ENCODE measurements at regions not wholly inside any gene's neighbourhood (a gene's known extent, or its start where the extent isn't known, plus 50 kb on each side); places are given as distances from the start of the nearest gene placed in this dataset.

GRCh38 chr7:121810831-121811672 is 61.9 kb upstream of the PTPRZ1 start:
- Histone ChIP-seq H3K9me3 (no peaks in the 10 kb centered on the region), H3K27ac (no peak overlapping the region), H3K4me3 (no peak overlapping the region), H3K27me3 (no peaks in the 10 kb centered on the region), H3K4me1 (no peaks in the 10 kb centered on the region), H3K36me3 (no peaks in the 10 kb centered on the region)
- no peak for DNase-seq (ENCODE audit: extremely low spot score in 2 of 2)
- TF ChIP-seq POLR2AphosphoS5 (IDR thresholded peaks at IDR 0.05; ENCODE audit: insufficient read depth in 1 of 2, low read depth in 1 of 2) (no peak), POLR2A (IDR thresholded peaks at IDR 0.05) (no peak)
- TF ChIP-seq, protein P1, sequence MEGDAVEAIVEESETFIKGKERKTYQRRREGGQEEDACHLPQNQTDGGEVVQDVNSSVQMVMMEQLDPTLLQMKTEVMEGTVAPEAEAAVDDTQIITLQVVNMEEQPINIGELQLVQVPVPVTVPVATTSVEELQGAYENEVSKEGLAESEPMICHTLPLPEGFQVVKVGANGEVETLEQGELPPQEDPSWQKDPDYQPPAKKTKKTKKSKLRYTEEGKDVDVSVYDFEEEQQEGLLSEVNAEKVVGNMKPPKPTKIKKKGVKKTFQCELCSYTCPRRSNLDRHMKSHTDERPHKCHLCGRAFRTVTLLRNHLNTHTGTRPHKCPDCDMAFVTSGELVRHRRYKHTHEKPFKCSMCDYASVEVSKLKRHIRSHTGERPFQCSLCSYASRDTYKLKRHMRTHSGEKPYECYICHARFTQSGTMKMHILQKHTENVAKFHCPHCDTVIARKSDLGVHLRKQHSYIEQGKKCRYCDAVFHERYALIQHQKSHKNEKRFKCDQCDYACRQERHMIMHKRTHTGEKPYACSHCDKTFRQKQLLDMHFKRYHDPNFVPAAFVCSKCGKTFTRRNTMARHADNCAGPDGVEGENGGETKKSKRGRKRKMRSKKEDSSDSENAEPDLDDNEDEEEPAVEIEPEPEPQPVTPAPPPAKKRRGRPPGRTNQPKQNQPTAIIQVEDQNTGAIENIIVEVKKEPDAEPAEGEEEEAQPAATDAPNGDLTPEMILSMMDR (IDR thresholded peaks at IDR 0.05), result no peak
- intact Hi-C loops (cut with DNase I), result no loop called here

DNA sequence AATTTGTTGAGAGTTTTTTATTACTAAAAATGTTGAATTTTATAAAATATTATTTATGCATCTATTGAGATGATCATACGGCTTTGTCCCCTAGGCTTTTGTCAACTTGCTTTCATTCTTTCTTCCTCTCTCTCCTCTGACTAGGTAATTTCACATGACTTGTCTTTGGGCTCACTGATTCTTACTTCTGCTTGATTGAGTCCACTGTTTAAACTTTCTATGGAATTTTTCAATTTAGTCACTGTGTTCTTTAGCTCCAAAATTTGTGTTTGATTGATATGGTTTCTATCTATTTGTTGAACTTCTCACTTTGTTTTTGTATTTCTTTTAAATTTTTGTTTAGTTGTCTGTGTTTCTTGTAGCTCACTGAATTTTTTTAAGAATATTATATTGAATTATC is 65.9 kb upstream of the PTPRZ1 start:
- no peaks in the 10 kb centered on the region for H3K9me3 ChIP-seq
- DNase-seq (ENCODE audit: extremely low spot score in 2 of 2), result no peak
- intact Hi-C loops (cut with DNase I), result no loop called here
- TF ChIP-seq POLR2A (IDR thresholded peaks at IDR 0.05), result no peak
- TF ChIP-seq, protein P1 (IDR thresholded peaks at IDR 0.05), result no peak
- TF ChIP-seq POLR2AphosphoS5 (IDR thresholded peaks at IDR 0.05; ENCODE audit: insufficient read depth in 1 of 2, low read depth in 1 of 2), result no peak
- no peaks in the 10 kb centered on the region for H3K36me3 ChIP-seq
- H3K27ac ChIP-seq, result no peak overlapping the region
- no peaks in the 10 kb centered on the region for H3K27me3 ChIP-seq
- H3K4me3 ChIP-seq, result no peak overlapping the region
- no peaks in the 10 kb centered on the region for H3K4me1 ChIP-seq

DNA sequence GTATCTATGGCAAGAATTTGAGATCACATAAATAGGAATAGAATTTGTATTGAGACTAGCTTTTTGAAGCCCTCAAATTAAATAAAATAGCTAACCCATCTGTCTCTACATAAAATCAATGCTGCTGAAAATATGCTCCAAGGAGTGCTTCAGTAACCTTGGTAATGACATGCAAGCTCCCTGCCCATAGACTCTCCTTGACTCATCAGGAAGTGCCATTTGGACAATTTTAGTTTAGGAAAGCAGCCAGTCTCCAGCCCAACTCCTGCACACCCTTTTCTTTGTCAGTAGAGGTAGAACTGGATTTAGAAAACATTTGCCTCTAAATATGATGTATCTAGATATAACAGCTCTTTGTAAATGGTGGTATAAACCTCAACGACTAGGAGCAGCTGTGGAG is 69.9 kb upstream of the PTPRZ1 start:
- no peak overlapping the region for H3K4me3 ChIP-seq
- intact Hi-C loops (cut with DNase I), result no loop called here
- DNase-seq (ENCODE audit: extremely low spot score in 2 of 2), result no peak
- no peaks in the 10 kb centered on the region for H3K4me1 ChIP-seq
- no peak for TF ChIP-seq POLR2A (IDR thresholded peaks at IDR 0.05)
- TF ChIP-seq POLR2AphosphoS5 (IDR thresholded peaks at IDR 0.05; ENCODE audit: insufficient read depth in 1 of 2, low read depth in 1 of 2), result no peak
- TF ChIP-seq, protein P1 (IDR thresholded peaks at IDR 0.05), result no peak
- H3K36me3 ChIP-seq, result no peaks in the 10 kb centered on the region
- no peaks in the 10 kb centered on the region for H3K27me3 ChIP-seq
- H3K9me3 ChIP-seq, result no peaks in the 10 kb centered on the region
- H3K27ac ChIP-seq, result no peak overlapping the region

GRCh38 chr7:121800916-121801675 is 71.9 kb upstream of the PTPRZ1 start:
- DNase-seq (ENCODE audit: extremely low spot score in 2 of 2), result no peak
- TF ChIP-seq, protein P1 (IDR thresholded peaks at IDR 0.05), result no peak
- no peak for TF ChIP-seq POLR2AphosphoS5 (IDR thresholded peaks at IDR 0.05; ENCODE audit: insufficient read depth in 1 of 2, low read depth in 1 of 2)
- no peak for TF ChIP-seq POLR2A (IDR thresholded peaks at IDR 0.05)
- H3K27ac ChIP-seq, result no peak overlapping the region
- no peaks in the 10 kb centered on the region for H3K9me3 ChIP-seq
- no peaks in the 10 kb centered on the region for H3K4me1 ChIP-seq
- intact Hi-C loops (cut with DNase I), result no loop called here
- H3K36me3 ChIP-seq, result no peaks in the 10 kb centered on the region
- no peak overlapping the region for H3K4me3 ChIP-seq
- no peaks in the 10 kb centered on the region for H3K27me3 ChIP-seq

- H3K36me3 ChIP-seq, result no peaks in the 10 kb centered on the region
- no peak overlapping the region for H3K4me3 ChIP-seq
- no peaks in the 10 kb centered on the region for H3K27me3 ChIP-seq
- H3K9me3 ChIP-seq, result no peaks in the 10 kb centered on the region
- H3K27ac ChIP-seq, result no peak overlapping the region
- TF ChIP-seq POLR2AphosphoS5 (IDR thresholded peaks at IDR 0.05; ENCODE audit: insufficient read depth in 1 of 2, low read depth in 1 of 2) (no peak), POLR2A (IDR thresholded peaks at IDR 0.05) (no peak)
- TF ChIP-seq, protein P1 (IDR thresholded peaks at IDR 0.05), result no peak
- intact Hi-C loops (cut with DNase I), result no loop called here
- peaks cover 5% of the 10 kb centered on the region for H3K4me1 ChIP-seq
- DNase-seq (ENCODE audit: extremely low spot score in 2 of 2), result no peak
These were observed 74.1 kb upstream of the PTPRZ1 start for GRCh38 chr7:121798896-121799295.
